ENCODE measurements at regions not wholly inside any gene's neighbourhood (a gene's known extent, or its start where the extent isn't known, plus 50 kb on each side); places are given as distances from the start of the nearest gene placed in this dataset.

GRCh38 chr9:119002491-119002890 is 366.7 kb downstream of the BRINP1 start:
- H3K4me3 Mint-ChIP-seq = no peak overlapping the region
- H3K27me3 Mint-ChIP-seq (ENCODE audit: low read depth in 2 of 2) = no peaks in the 10 kb centered on the region
- intact Hi-C loops (cut with micrococcal nuclease) = no loop called here
- Histone ChIP-seq H3K4me1 (ENCODE audit: control insufficient read depth, insufficient read depth, low read length) (no peaks in the 10 kb centered on the region), H3K27me3 (ENCODE audit: control insufficient read depth, insufficient read depth, low read length) (no peaks in the 10 kb centered on the region), H3K27ac (ENCODE audit: low read length) (no peak overlapping the region), H3K36me3 (ENCODE audit: control insufficient read depth, insufficient read depth, low read length) (no peaks in the 10 kb centered on the region), H3K9me3 (ENCODE audit: control insufficient read depth, insufficient read depth, low read length) (no peaks in the 10 kb centered on the region), H3K4me3 (ENCODE audit: low read length) (no peak overlapping the region)
- ATAC-seq (no peak), DNase-seq (no peak)
- H3K36me3 Mint-ChIP-seq = no peaks in the 10 kb centered on the region
- TF ChIP-seq, protein P1, sequence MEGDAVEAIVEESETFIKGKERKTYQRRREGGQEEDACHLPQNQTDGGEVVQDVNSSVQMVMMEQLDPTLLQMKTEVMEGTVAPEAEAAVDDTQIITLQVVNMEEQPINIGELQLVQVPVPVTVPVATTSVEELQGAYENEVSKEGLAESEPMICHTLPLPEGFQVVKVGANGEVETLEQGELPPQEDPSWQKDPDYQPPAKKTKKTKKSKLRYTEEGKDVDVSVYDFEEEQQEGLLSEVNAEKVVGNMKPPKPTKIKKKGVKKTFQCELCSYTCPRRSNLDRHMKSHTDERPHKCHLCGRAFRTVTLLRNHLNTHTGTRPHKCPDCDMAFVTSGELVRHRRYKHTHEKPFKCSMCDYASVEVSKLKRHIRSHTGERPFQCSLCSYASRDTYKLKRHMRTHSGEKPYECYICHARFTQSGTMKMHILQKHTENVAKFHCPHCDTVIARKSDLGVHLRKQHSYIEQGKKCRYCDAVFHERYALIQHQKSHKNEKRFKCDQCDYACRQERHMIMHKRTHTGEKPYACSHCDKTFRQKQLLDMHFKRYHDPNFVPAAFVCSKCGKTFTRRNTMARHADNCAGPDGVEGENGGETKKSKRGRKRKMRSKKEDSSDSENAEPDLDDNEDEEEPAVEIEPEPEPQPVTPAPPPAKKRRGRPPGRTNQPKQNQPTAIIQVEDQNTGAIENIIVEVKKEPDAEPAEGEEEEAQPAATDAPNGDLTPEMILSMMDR (IDR thresholded peaks at IDR 0.05) = no peak
- H3K4me1 Mint-ChIP-seq = no peaks in the 10 kb centered on the region
- peaks cover 5 to 7% of the 10 kb centered on the region in 2 donors for H3K9me3 Mint-ChIP-seq
- 100% methylated on average over 1 of the region's 5 CpGs for WGBS (ENCODE audit: insufficient coverage)
- H3K27ac Mint-ChIP-seq = no peak overlapping the region

- Histone ChIP-seq H3K27ac (ENCODE audit: low read length) (no peak overlapping the region), H3K9me3 (ENCODE audit: control insufficient read depth, insufficient read depth, low read length) (no peaks in the 10 kb centered on the region), H3K36me3 (ENCODE audit: control insufficient read depth, insufficient read depth, low read length) (no peaks in the 10 kb centered on the region), H3K4me3 (ENCODE audit: low read length) (no peak overlapping the region), H3K27me3 (ENCODE audit: control insufficient read depth, insufficient read depth, low read length) (no peaks in the 10 kb centered on the region), H3K4me1 (ENCODE audit: control insufficient read depth, insufficient read depth, low read length) (no peaks in the 10 kb centered on the region)
- Mint-ChIP-seq H3K36me3 (no peaks in the 10 kb centered on the region), H3K4me3 (no peak overlapping the region), H3K27ac (no peak overlapping the region), H3K9me3 (peaks cover 5 to 7% of the 10 kb centered on the region in 2 donors), H3K4me1 (no peaks in the 10 kb centered on the region), H3K27me3 (ENCODE audit: low read depth in 2 of 2) (no peaks in the 10 kb centered on the region)
- ATAC-seq (no peak), DNase-seq (no peak)
- intact Hi-C loops (cut with micrococcal nuclease) = no loop called here
- TF ChIP-seq, protein P1 (IDR thresholded peaks at IDR 0.05) = no peak
Measured at GRCh38 chr9:119003201-119003611, 366.0 kb downstream of the BRINP1 start.

DNA sequence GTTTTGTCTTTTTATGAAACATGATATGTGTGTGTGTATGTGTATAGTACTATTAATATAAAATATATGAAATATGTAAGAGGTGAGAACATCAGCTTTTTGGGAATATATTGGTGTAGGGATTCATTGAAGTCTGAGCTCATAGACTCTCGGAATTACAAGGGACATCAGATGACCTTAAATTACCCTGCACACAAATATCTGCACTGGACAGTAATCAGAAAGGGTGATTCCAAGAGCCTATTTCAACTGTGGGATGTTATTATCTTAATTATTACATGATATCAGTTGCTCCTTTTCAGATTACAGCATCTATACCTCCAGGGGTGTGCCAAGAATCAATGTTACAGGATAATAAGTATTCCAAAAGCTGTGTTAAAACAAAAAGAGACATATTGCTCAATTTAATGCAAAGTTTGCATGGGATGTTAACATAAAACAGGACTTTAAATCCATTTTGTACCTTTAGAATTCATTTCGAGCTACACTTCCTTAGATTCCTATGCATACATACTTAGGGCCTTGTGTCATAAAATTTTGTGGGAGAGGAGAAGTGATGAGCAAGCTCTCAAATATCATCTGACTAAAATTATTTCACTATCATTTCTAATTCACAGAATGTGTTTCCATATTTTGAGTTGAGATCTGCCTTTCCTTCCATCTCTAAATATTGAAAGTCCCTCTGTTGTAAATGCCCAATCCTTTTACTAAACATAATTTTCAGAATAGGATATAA is 365.2 kb downstream of the BRINP1 start:
- H3K4me1 ChIP-seq (ENCODE audit: control insufficient read depth, insufficient read depth, low read length) = no peaks in the 10 kb centered on the region
- Mint-ChIP-seq H3K4me3 (no peak overlapping the region), H3K27ac (no peak overlapping the region), H3K27me3 (ENCODE audit: low read depth in 2 of 2) (no peaks in the 10 kb centered on the region), H3K9me3 (peaks cover 5 to 7% of the 10 kb centered on the region in 2 donors), H3K4me1 (no peaks in the 10 kb centered on the region), H3K36me3 (no peaks in the 10 kb centered on the region)
- no peak for DNase-seq
- WGBS (ENCODE audit: insufficient coverage) = no CpG with 5 or more reads among the region's 2 CpGs
- TF ChIP-seq, protein P1 (IDR thresholded peaks at IDR 0.05) = no peak
- no peak overlapping the region for H3K4me3 ChIP-seq (ENCODE audit: low read length)
- intact Hi-C loops (cut with micrococcal nuclease) = no loop called here
- ATAC-seq = no peak
- H3K36me3 ChIP-seq (ENCODE audit: control insufficient read depth, insufficient read depth, low read length) = no peaks in the 10 kb centered on the region
- no peak overlapping the region for H3K27ac ChIP-seq (ENCODE audit: low read length)
- no peaks in the 10 kb centered on the region for H3K9me3 ChIP-seq (ENCODE audit: control insufficient read depth, insufficient read depth, low read length)
- H3K27me3 ChIP-seq (ENCODE audit: control insufficient read depth, insufficient read depth, low read length) = no peaks in the 10 kb centered on the region

- Histone ChIP-seq H3K9me3 (ENCODE audit: control insufficient read depth, insufficient read depth, low read length) (no peaks in the 10 kb centered on the region), H3K27me3 (ENCODE audit: control insufficient read depth, insufficient read depth, low read length) (no peaks in the 10 kb centered on the region), H3K27ac (ENCODE audit: low read length) (no peak overlapping the region), H3K4me3 (ENCODE audit: low read length) (no peak overlapping the region), H3K36me3 (ENCODE audit: control insufficient read depth, insufficient read depth, low read length) (no peaks in the 10 kb centered on the region), H3K4me1 (ENCODE audit: control insufficient read depth, insufficient read depth, low read length) (no peaks in the 10 kb centered on the region)
- DNase-seq (no peak), ATAC-seq (no peak)
- H3K4me1 Mint-ChIP-seq = no peaks in the 10 kb centered on the region
- H3K36me3 Mint-ChIP-seq = no peaks in the 10 kb centered on the region
- TF ChIP-seq, protein P1 (IDR thresholded peaks at IDR 0.05) = no peak
- 65% methylated on average over 2 of the region's 2 CpGs for WGBS (ENCODE audit: insufficient coverage)
- no peak overlapping the region for H3K4me3 Mint-ChIP-seq
- no peaks in the 10 kb centered on the region for H3K27me3 Mint-ChIP-seq (ENCODE audit: low read depth in 2 of 2)
- no peak overlapping the region for H3K27ac Mint-ChIP-seq
- peaks cover 7% of the 10 kb centered on the region in 2 donors for H3K9me3 Mint-ChIP-seq
- intact Hi-C loops (cut with micrococcal nuclease) = no loop called here
Measured at GRCh38 chr9:119004618-119004990, 364.6 kb downstream of the BRINP1 start.

All from natural killer cell (primary cell).